ENCODE measurements at regions not wholly inside any gene's neighbourhood (a gene's known extent, or its start where the extent isn't known, plus 50 kb on each side); places are given as distances from the start of the nearest gene placed in this dataset.

- TF ChIP-seq MEIS2 (CRISPR knock-in tag; IDR thresholded peaks at IDR 0.05) = no peak
- TF ChIP-seq ZNF724P (CRISPR knock-in tag; IDR thresholded peaks at IDR 0.05; ENCODE audit: borderline replicate concordance) = no peak
- TF ChIP-seq CHD2 (IDR thresholded peaks at IDR 0.05; ENCODE audit: low read depth, low read length) = no peak
- no peak for TF ChIP-seq ARNT2 (CRISPR knock-in tag; IDR thresholded peaks at IDR 0.05; ENCODE audit: low read depth)
These were observed 435.6 kb upstream of the LRFN5 start for GRCh38 chr14:41171045-41171444.

Data from HepG2 (cell line).